Activated T-cell treated with anti-CD3 and anti-CD28 coated beads for 24 hours (primary cell): ENCODE measurements at regions not wholly inside any gene's neighbourhood (a gene's known extent, or its start where the extent isn't known, plus 50 kb on each side); places are given as distances from the start of the nearest gene placed in this dataset.

Experiments used
- DNase-seq: peaks from one replicate; pipeline ENCODE4 v3.0.0-alpha.2; 2020; ENCODE audit warnings: low read depth

DNA sequence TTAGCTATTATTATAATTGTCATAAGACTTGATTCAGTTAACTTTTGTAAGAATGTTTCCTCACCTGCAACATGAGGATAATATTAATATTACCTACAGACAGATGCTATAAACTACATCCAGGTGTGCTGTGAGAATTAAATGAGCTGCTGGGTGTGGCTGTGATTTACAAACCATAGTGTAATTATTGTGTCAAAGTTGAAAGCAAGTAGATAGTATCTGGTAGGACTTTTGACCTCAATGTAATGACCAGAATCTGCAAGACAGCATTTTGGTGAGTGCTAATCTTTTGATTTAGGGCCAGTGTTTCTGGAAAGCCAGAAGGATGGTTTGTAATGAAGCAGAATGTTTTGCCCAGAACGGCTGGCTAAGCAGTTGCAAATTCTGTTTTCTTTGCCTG is 162.5 kb downstream of the TRMT11 start:
- no peak for DNase-seq

GRCh38 chr6:126152372-126152745 is 166.0 kb downstream of the TRMT11 start:
- DNase-seq, result no peak

GRCh38 chr6:126153661-126154060 is 167.3 kb downstream of the TRMT11 start:
- no peak for DNase-seq

GRCh38 chr6:126156973-126157372 is 170.6 kb downstream of the TRMT11 start:
- DNase-seq, result no peak

- DNase-seq, result no peak
These were observed 172.2 kb upstream of the CENPW start for GRCh38 chr6:126167726-126168125.

GRCh38 chr6:126170433-126170832 is 169.5 kb upstream of the CENPW start:
- DNase-seq, result no peak

DNA sequence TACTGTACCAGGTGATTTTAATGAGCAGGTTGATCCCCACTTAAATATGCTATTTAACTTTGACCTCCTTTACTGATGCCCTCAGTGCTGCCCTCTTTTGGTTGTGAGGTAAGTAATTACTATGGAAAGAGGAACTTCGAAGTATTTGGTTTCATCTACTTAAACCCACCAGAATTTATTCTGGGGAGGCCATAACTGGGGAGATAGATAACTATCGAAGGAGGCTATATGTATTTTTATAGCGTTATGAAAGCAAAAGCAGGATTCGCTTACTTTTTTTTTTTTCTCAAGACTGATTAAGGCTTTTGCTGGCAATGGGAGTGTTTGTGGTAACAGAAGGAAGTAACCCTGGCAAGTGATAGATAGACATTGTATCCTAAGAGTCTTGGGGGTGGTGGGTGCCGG is 168.9 kb upstream of the CENPW start:
- DNase-seq, result no peak

DNA sequence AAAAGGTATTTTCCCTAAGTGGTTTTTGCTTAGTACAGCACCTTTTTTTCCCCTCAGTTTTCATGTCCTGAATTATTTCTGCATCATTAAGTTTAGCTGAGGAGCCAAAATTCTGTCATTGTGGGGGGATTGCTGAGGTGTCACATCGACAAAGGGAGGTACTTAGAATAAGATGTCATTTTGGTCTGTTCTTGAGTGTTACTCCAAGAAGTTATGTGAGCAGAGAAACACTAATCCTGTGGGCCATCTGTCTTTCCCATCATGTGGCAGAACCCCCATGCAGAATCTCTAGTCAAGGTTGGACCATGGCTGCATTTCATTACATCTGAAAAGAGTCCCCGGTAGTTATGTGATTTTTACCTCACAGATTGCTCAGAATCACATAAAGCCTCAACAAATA is 167.8 kb upstream of the CENPW start:
- DNase-seq, result no peak

DNA sequence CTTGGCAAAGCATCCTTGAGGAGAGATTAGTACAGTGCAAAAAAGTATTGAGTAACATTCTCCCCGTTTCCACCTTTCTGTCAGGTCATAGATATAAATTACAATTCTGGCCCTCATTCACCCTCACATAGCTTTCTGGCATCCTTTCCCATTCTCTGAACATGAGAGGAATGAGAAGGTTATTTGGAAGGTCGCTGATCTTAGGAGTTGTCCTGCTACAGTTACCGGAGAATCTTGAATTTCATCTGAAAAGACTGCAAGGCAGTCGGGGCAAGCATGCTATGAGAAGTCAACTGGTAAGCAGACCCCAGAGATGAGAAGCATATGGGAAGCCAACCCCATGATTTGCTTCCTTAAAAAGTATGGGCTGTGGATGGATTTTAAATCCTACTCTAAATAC is 166.7 kb upstream of the CENPW start:
- no peak for DNase-seq

GRCh38 chr6:126174697-126175096 is 165.2 kb upstream of the CENPW start:
- no peak for DNase-seq

GRCh38 chr6:126175251-126175650 is 164.7 kb upstream of the CENPW start:
- DNase-seq, result no peak

- DNase-seq, result no peak
These were observed 163.6 kb upstream of the CENPW start for GRCh38 chr6:126176282-126176681.

DNA sequence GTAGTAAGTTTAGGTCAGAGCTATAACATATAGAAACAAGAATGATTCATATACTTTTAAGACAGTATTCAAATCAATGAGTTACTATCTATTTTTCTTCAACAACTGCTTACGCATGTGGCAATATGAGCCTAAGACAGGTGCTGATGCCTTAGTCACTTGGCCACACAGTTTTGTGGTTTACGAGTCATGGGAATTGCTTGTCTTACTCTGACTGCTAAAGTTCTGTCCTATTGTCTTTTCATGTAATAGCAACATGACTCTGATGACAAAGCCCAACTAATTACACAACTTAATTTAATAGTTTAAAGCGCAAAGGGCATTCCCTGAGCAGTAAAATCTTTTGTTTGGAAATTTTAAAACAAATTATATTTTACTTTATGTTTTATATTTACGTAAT is 159.3 kb upstream of the CENPW start:
- DNase-seq, result peak; percentile 11

DNA sequence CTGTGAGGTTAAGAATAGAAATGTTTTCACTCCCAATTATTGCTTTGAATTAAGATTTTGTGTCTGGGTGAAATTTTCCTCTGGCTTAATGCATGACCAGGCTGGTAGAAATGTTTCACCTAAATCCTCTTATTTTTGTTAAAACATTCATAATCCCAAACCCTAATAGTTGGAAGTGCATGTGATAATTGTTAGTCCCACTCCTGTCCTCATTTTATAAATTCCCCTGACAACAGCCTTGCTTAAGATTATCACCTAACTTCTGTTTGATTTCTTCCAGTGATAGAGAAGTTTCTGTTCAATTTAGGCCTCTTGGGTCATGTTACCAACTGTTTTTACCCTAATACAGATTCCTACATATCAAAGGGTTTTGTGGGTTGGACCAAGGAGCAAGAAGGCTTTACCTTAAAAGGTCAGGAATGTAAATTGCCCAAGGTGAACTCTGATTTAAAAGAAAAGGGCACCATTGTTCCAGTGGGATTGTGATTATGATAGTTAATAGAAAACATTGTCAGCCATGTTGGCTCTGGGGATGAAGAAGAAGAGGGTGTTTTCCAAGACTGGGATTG is 158.7 kb upstream of the CENPW start:
- DNase-seq, result no peak

- no peak for DNase-seq
These were observed 158.0 kb upstream of the CENPW start for GRCh38 chr6:126181890-126182289.

DNA sequence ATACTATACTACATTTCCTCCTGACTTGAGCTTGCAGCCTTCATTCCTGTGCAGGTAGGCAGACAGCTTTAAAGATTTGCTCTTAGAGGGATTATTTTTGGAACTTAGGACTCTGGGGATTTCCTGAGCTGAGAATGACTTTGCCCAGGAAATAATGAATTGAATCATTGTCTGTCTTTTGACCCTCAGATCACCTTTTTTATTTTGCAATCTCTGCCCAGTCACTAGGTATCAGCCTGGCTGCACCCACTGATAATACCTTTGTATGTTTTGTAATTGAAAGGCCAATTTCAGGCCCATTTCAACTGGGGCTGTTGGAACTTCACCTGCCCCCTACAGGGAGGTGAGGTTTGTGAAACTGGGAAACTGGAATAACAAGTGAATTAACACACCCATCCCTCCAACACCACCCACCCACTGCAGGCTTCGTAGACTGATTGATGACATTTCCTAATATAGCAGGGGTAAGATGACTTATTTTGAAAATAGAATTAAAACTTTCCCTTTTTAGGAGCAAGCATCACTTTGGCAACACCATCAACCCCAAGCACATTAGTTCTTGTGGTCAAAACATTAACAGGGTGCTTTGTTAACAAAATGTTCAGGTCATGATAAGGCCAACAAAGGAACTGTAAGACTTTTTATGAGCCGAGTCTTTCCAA is 157.1 kb upstream of the CENPW start:
- no peak for DNase-seq

GRCh38 chr6:126185774-126186173 is 154.1 kb upstream of the CENPW start:
- DNase-seq, result no peak

- no peak for DNase-seq
These were observed 151.5 kb upstream of the CENPW start for GRCh38 chr6:126188279-126188909.

DNA sequence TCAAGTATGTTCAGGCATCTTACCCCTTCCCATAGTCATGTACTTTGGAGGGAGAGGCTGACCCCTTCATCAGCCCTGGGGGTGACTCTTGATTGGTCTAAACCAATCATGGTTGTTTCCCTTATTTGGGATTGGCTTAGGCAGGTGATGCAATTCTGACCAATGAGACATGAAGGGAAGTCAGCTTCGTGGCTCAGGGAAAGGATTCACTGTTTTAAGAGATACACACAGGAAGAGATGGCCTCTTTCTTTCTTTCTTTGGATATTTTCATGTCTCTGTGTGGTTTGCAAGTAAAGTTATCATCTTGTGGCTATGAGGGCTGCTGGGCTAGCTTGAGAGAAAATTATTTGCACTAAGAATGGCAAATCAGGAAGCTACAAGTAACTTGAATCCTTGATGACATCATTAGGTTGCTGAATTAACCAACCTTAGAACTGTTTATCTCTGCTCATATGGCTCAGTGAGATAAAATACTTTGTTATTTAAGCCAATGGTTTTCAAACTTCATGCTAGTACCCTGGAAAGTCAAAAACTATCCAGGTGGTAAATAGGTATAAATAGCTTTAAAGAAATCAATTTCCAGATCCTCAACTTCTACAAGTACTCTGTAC is 144.2 kb upstream of the CENPW start:
- no peak for DNase-seq

GRCh38 chr6:126198631-126199030 is 141.3 kb upstream of the CENPW start:
- DNase-seq, result no peak

GRCh38 chr6:126199466-126199865 is 140.4 kb upstream of the CENPW start:
- DNase-seq, result no peak

- DNase-seq, result no peak
These were observed 137.2 kb upstream of the CENPW start for GRCh38 chr6:126202707-126203106.

- DNase-seq, result no peak
These were observed 135.8 kb upstream of the CENPW start for GRCh38 chr6:126204126-126204525.
